ENCODE measurements at regions not wholly inside any gene's neighbourhood (a gene's known extent, or its start where the extent isn't known, plus 50 kb on each side); places are given as distances from the start of the nearest gene placed in this dataset.
"Not testable (repeated sequence)": the region's sequence is repeated elsewhere in the genome, so short reads cannot be mapped to it uniquely, and the experiment has no call there.

- Mint-ChIP-seq H3K36me3 (ENCODE audit: low read depth) (no peaks in the 10 kb centered on the region), H3K27ac (no peak overlapping the region), H3K9me3 (peaks cover 6% of the 10 kb centered on the region), H3K4me1 (ENCODE audit: low read depth) (peaks cover 1% of the 10 kb centered on the region), H3K4me3 (no peak overlapping the region), H3K27me3 (no peaks in the 10 kb centered on the region)
- DNase-seq: no peak
These were observed 574.7 kb upstream of the SLC8A1 start for GRCh38 chr2:41026613-41027012.

GRCh38 chr2:41027095-41027494 is 575.2 kb upstream of the SLC8A1 start:
- H3K4me1 Mint-ChIP-seq (ENCODE audit: low read depth): peaks cover 1% of the 10 kb centered on the region
- no peak overlapping the region for H3K27ac Mint-ChIP-seq

GRCh38 chr2:41031282-41031681 is 579.4 kb upstream of the SLC8A1 start:
- Mint-ChIP-seq H3K27me3 (no peaks in the 10 kb centered on the region), H3K27ac (no peak overlapping the region)
- DNase-seq: no peak

More at GRCh38 chr2:41027095-41027494, 575.2 kb upstream of the SLC8A1 start:
- Mint-ChIP-seq H3K27me3 (no peaks in the 10 kb centered on the region), H3K36me3 (ENCODE audit: low read depth) (no peaks in the 10 kb centered on the region), H3K4me3 (no peak overlapping the region), H3K9me3 (peaks cover 6% of the 10 kb centered on the region)
- DNase-seq: no peak

GRCh38 chr2:41032715-41033114 is 580.8 kb upstream of the SLC8A1 start:
- no peaks in the 10 kb centered on the region for H3K4me1 Mint-ChIP-seq (ENCODE audit: low read depth)
- no peak for DNase-seq
- peaks cover 8% of the 10 kb centered on the region for H3K9me3 Mint-ChIP-seq
- H3K27me3 Mint-ChIP-seq: no peaks in the 10 kb centered on the region
- H3K4me3 Mint-ChIP-seq: no peak overlapping the region
- H3K27ac Mint-ChIP-seq: no peak overlapping the region
- H3K36me3 Mint-ChIP-seq (ENCODE audit: low read depth): no peaks in the 10 kb centered on the region

More at GRCh38 chr2:41031282-41031681, 579.4 kb upstream of the SLC8A1 start:
- Mint-ChIP-seq H3K4me1 (ENCODE audit: low read depth) (peaks cover 1% of the 10 kb centered on the region), H3K36me3 (ENCODE audit: low read depth) (no peaks in the 10 kb centered on the region), H3K4me3 (no peak overlapping the region), H3K9me3 (peaks cover 8% of the 10 kb centered on the region)

- H3K36me3 Mint-ChIP-seq (ENCODE audit: low read depth): no peaks in the 10 kb centered on the region
- peaks cover 8% of the 10 kb centered on the region for H3K9me3 Mint-ChIP-seq
These were observed 581.2 kb upstream of the SLC8A1 start for GRCh38 chr2:41033127-41033526.

GRCh38 chr2:41038408-41038807 is 586.5 kb upstream of the SLC8A1 start:
- Mint-ChIP-seq H3K36me3 (ENCODE audit: low read depth) (no peaks in the 10 kb centered on the region), H3K9me3 (peaks cover 2% of the 10 kb centered on the region), H3K4me1 (ENCODE audit: low read depth) (no peaks in the 10 kb centered on the region), H3K4me3 (no peak overlapping the region), H3K27ac (no peak overlapping the region), H3K27me3 (no peaks in the 10 kb centered on the region)
- DNase-seq: no peak

More at GRCh38 chr2:41033127-41033526, 581.2 kb upstream of the SLC8A1 start:
- no peak for DNase-seq
- no peaks in the 10 kb centered on the region for H3K4me1 Mint-ChIP-seq (ENCODE audit: low read depth)
- no peaks in the 10 kb centered on the region for H3K27me3 Mint-ChIP-seq
- no peak overlapping the region for H3K4me3 Mint-ChIP-seq
- no peak overlapping the region for H3K27ac Mint-ChIP-seq

GRCh38 chr2:41039750-41040149 is 587.9 kb upstream of the SLC8A1 start:
- H3K4me3 Mint-ChIP-seq; DNase-seq; H3K36me3 Mint-ChIP-seq (ENCODE audit: low read depth); H3K4me1 Mint-ChIP-seq (ENCODE audit: low read depth); H3K27ac Mint-ChIP-seq; H3K9me3 Mint-ChIP-seq; H3K27me3 Mint-ChIP-seq: not testable (repeated sequence)

GRCh38 chr2:41040782-41041520 is 589.1 kb upstream of the SLC8A1 start:
- no peaks in the 10 kb centered on the region for H3K36me3 Mint-ChIP-seq (ENCODE audit: low read depth)
- H3K4me3 Mint-ChIP-seq: no peak overlapping the region
- H3K27me3 Mint-ChIP-seq: no peaks in the 10 kb centered on the region
- H3K9me3 Mint-ChIP-seq: no peaks in the 10 kb centered on the region
- no peaks in the 10 kb centered on the region for H3K4me1 Mint-ChIP-seq (ENCODE audit: low read depth)
- no peak for DNase-seq
- H3K27ac Mint-ChIP-seq: no peak overlapping the region

GRCh38 chr2:41042343-41042742 is 590.5 kb upstream of the SLC8A1 start:
- no peak overlapping the region for H3K27ac Mint-ChIP-seq
- H3K4me1 Mint-ChIP-seq (ENCODE audit: low read depth): no peaks in the 10 kb centered on the region
- H3K27me3 Mint-ChIP-seq: no peaks in the 10 kb centered on the region
- H3K4me3 Mint-ChIP-seq: no peak overlapping the region
- no peaks in the 10 kb centered on the region for H3K36me3 Mint-ChIP-seq (ENCODE audit: low read depth)
- H3K9me3 Mint-ChIP-seq: no peaks in the 10 kb centered on the region
- no peak for DNase-seq

GRCh38 chr2:41061356-41061755 is 609.5 kb upstream of the SLC8A1 start:
- no peak for DNase-seq
- Mint-ChIP-seq H3K4me3 (no peak overlapping the region), H3K27ac (no peak overlapping the region), H3K9me3 (peaks cover 6% of the 10 kb centered on the region), H3K36me3 (ENCODE audit: low read depth) (no peaks in the 10 kb centered on the region), H3K27me3 (no peaks in the 10 kb centered on the region), H3K4me1 (ENCODE audit: low read depth) (no peaks in the 10 kb centered on the region)

GRCh38 chr2:41062336-41062735 is 610.4 kb upstream of the SLC8A1 start:
- no peak for DNase-seq
- no peaks in the 10 kb centered on the region for H3K4me1 Mint-ChIP-seq (ENCODE audit: low read depth)
- no peaks in the 10 kb centered on the region for H3K27me3 Mint-ChIP-seq
- peaks cover 6% of the 10 kb centered on the region for H3K9me3 Mint-ChIP-seq
- no peak overlapping the region for H3K27ac Mint-ChIP-seq
- H3K4me3 Mint-ChIP-seq: no peak overlapping the region
- H3K36me3 Mint-ChIP-seq (ENCODE audit: low read depth): no peaks in the 10 kb centered on the region

GRCh38 chr2:41066168-41066567 is 614.3 kb upstream of the SLC8A1 start:
- Mint-ChIP-seq H3K27ac (no peak overlapping the region), H3K4me1 (ENCODE audit: low read depth) (no peaks in the 10 kb centered on the region), H3K9me3 (peaks cover 6% of the 10 kb centered on the region), H3K4me3 (no peak overlapping the region), H3K27me3 (no peaks in the 10 kb centered on the region), H3K36me3 (ENCODE audit: low read depth) (no peaks in the 10 kb centered on the region)
- DNase-seq: no peak

GRCh38 chr2:41068740-41069139 is 616.9 kb upstream of the SLC8A1 start:
- H3K36me3 Mint-ChIP-seq (ENCODE audit: low read depth): no peaks in the 10 kb centered on the region
- no peak for DNase-seq
- no peak overlapping the region for H3K4me3 Mint-ChIP-seq
- H3K4me1 Mint-ChIP-seq (ENCODE audit: low read depth): no peaks in the 10 kb centered on the region
- peaks cover 3% of the 10 kb centered on the region for H3K9me3 Mint-ChIP-seq
- H3K27ac Mint-ChIP-seq: no peak overlapping the region
- H3K27me3 Mint-ChIP-seq: no peaks in the 10 kb centered on the region

GRCh38 chr2:41078341-41078740 is 626.5 kb upstream of the SLC8A1 start:
- Mint-ChIP-seq H3K27ac (no peak overlapping the region), H3K4me1 (ENCODE audit: low read depth) (no peaks in the 10 kb centered on the region), H3K9me3 (no peaks in the 10 kb centered on the region), H3K36me3 (ENCODE audit: low read depth) (no peaks in the 10 kb centered on the region), H3K27me3 (no peaks in the 10 kb centered on the region), H3K4me3 (no peak overlapping the region)
- no peak for DNase-seq

GRCh38 chr2:41079011-41079410 is 627.1 kb upstream of the SLC8A1 start:
- H3K4me1 Mint-ChIP-seq (ENCODE audit: low read depth): no peaks in the 10 kb centered on the region
- DNase-seq: no peak
- no peaks in the 10 kb centered on the region for H3K36me3 Mint-ChIP-seq (ENCODE audit: low read depth)
- H3K9me3 Mint-ChIP-seq: no peaks in the 10 kb centered on the region
- no peak overlapping the region for H3K27ac Mint-ChIP-seq
- H3K4me3 Mint-ChIP-seq: no peak overlapping the region
- H3K27me3 Mint-ChIP-seq: no peaks in the 10 kb centered on the region

GRCh38 chr2:41084321-41084720 is 632.4 kb upstream of the SLC8A1 start:
- no peaks in the 10 kb centered on the region for H3K36me3 Mint-ChIP-seq (ENCODE audit: low read depth)
- no peaks in the 10 kb centered on the region for H3K4me1 Mint-ChIP-seq (ENCODE audit: low read depth)
- no peak for DNase-seq
- no peak overlapping the region for H3K27ac Mint-ChIP-seq
- H3K4me3 Mint-ChIP-seq: no peak overlapping the region
- no peaks in the 10 kb centered on the region for H3K27me3 Mint-ChIP-seq
- H3K9me3 Mint-ChIP-seq: peaks cover 2% of the 10 kb centered on the region

Data from activated T-cell treated with anti-CD3 and anti-CD28 coated beads, Interleukin-2, amount 50 U/mL, for 24 hours (primary cell).